MG63 (cell line): ENCODE measurements at regions not wholly inside any gene's neighbourhood (a gene's known extent, or its start where the extent isn't known, plus 50 kb on each side); places are given as distances from the start of the nearest gene placed in this dataset.

Source experiments
- DNase-seq: peaks from one replicate; pipeline ENCODE4 v3.0.0-alpha.2; 2020
- H3K27me3 ChIP-seq: fragments of 250-450 bp; sonication (Bioruptor Pico); 2 replicates; pipeline ENCODE4 v1.5.1; 2020; ENCODE audit warnings: mild to moderate bottlenecking, moderate library complexity
- H3K36me3 ChIP-seq: fragments of 250-450 bp; sonication (Bioruptor Pico); 2 replicates; pipeline ENCODE4 v1.5.1; 2020; ENCODE audit warnings: mild to moderate bottlenecking, moderate library complexity
- H3K4me3 ChIP-seq: fragments of 250-450 bp; sonication (Bioruptor Pico); 2 replicates; pipeline ENCODE4 v1.5.1; 2020; ENCODE audit warnings: mild to moderate bottlenecking, moderate library complexity
- H3K9me3 ChIP-seq: fragments of 250-450 bp; sonication (Bioruptor Pico); 2 replicates; pipeline ENCODE4 v1.5.1; 2020; ENCODE audit warnings: mild to moderate bottlenecking, moderate library complexity

GRCh38 chr14:58785701-58786100 is 147.9 kb downstream of the DACT1 start:
- Histone ChIP-seq H3K27me3 (no peaks in the 10 kb centered on the region), H3K4me3 (no peak overlapping the region), H3K36me3 (no peaks in the 10 kb centered on the region), H3K9me3 (no peaks in the 10 kb centered on the region)
- DNase-seq, result no peak

GRCh38 chr14:58787592-58787991 is 149.8 kb downstream of the DACT1 start:
- DNase-seq, result peak; percentile 15
- no peak overlapping the region for H3K4me3 ChIP-seq
- H3K36me3 ChIP-seq, result no peaks in the 10 kb centered on the region
- H3K27me3 ChIP-seq, result no peaks in the 10 kb centered on the region
- no peaks in the 10 kb centered on the region for H3K9me3 ChIP-seq

- Histone ChIP-seq H3K9me3 (no peaks in the 10 kb centered on the region), H3K27me3 (no peaks in the 10 kb centered on the region), H3K36me3 (no peaks in the 10 kb centered on the region), H3K4me3 (no peak overlapping the region)
- DNase-seq, result no peak
These were observed 151.1 kb downstream of the DACT1 start for GRCh38 chr14:58788655-58789503.

- H3K27me3 ChIP-seq, result no peaks in the 10 kb centered on the region
- no peaks in the 10 kb centered on the region for H3K9me3 ChIP-seq
- no peaks in the 10 kb centered on the region for H3K36me3 ChIP-seq
- H3K4me3 ChIP-seq, result no peak overlapping the region
- DNase-seq, result no peak
These were observed 152.0 kb downstream of the DACT1 start for GRCh38 chr14:58789736-58790135.

- Histone ChIP-seq H3K36me3 (no peaks in the 10 kb centered on the region), H3K4me3 (no peak overlapping the region), H3K9me3 (no peaks in the 10 kb centered on the region), H3K27me3 (no peaks in the 10 kb centered on the region)
- DNase-seq, result no peak
These were observed 154.7 kb downstream of the DACT1 start for GRCh38 chr14:58792416-58792815.

- Histone ChIP-seq H3K27me3 (no peaks in the 10 kb centered on the region), H3K4me3 (no peak overlapping the region), H3K36me3 (no peaks in the 10 kb centered on the region), H3K9me3 (no peaks in the 10 kb centered on the region)
- DNase-seq, result no peak
These were observed 155.5 kb downstream of the DACT1 start for GRCh38 chr14:58793131-58793740.

- no peak overlapping the region for H3K4me3 ChIP-seq
- no peaks in the 10 kb centered on the region for H3K36me3 ChIP-seq
- no peaks in the 10 kb centered on the region for H3K27me3 ChIP-seq
- no peak for DNase-seq
- no peaks in the 10 kb centered on the region for H3K9me3 ChIP-seq
These were observed 157.4 kb downstream of the DACT1 start for GRCh38 chr14:58794993-58795762.

- Histone ChIP-seq H3K4me3 (no peak overlapping the region), H3K27me3 (no peaks in the 10 kb centered on the region)
- DNase-seq, result no peak
These were observed 158.7 kb downstream of the DACT1 start for GRCh38 chr14:58796242-58797009.

GRCh38 chr14:58797010-58797429 is 159.3 kb downstream of the DACT1 start:
- H3K36me3 ChIP-seq, result no peaks in the 10 kb centered on the region
- no peaks in the 10 kb centered on the region for H3K9me3 ChIP-seq
- H3K27me3 ChIP-seq, result no peaks in the 10 kb centered on the region
- DNase-seq, result no peak
- H3K4me3 ChIP-seq, result no peak overlapping the region

More at GRCh38 chr14:58796242-58797009, 158.7 kb downstream of the DACT1 start:
- Histone ChIP-seq H3K9me3 (no peaks in the 10 kb centered on the region), H3K36me3 (no peaks in the 10 kb centered on the region)

GRCh38 chr14:58798173-58798572 is 160.4 kb downstream of the DACT1 start:
- Histone ChIP-seq H3K36me3 (no peaks in the 10 kb centered on the region), H3K9me3 (no peaks in the 10 kb centered on the region), H3K4me3 (no peak overlapping the region), H3K27me3 (no peaks in the 10 kb centered on the region)
- no peak for DNase-seq

- Histone ChIP-seq H3K9me3 (no peaks in the 10 kb centered on the region), H3K36me3 (no peaks in the 10 kb centered on the region), H3K27me3 (no peaks in the 10 kb centered on the region), H3K4me3 (no peak overlapping the region)
- no peak for DNase-seq
These were observed 163.3 kb downstream of the DACT1 start for GRCh38 chr14:58801086-58801485.

- Histone ChIP-seq H3K4me3 (no peak overlapping the region), H3K36me3 (no peaks in the 10 kb centered on the region), H3K27me3 (no peaks in the 10 kb centered on the region), H3K9me3 (no peaks in the 10 kb centered on the region)
- no peak for DNase-seq
These were observed 167.3 kb downstream of the DACT1 start for GRCh38 chr14:58805057-58805456.

- Histone ChIP-seq H3K27me3 (no peaks in the 10 kb centered on the region), H3K9me3 (no peaks in the 10 kb centered on the region), H3K36me3 (no peaks in the 10 kb centered on the region), H3K4me3 (no peak overlapping the region)
- no peak for DNase-seq
These were observed 168.0 kb downstream of the DACT1 start for GRCh38 chr14:58805605-58806409.

GRCh38 chr14:58807191-58807590 is 169.4 kb downstream of the DACT1 start:
- Histone ChIP-seq H3K27me3 (no peaks in the 10 kb centered on the region), H3K4me3 (no peak overlapping the region), H3K36me3 (no peaks in the 10 kb centered on the region), H3K9me3 (no peaks in the 10 kb centered on the region)
- DNase-seq, result no peak

GRCh38 chr14:58808828-58809227 is 171.1 kb downstream of the DACT1 start:
- DNase-seq, result peak; percentile 48
- Histone ChIP-seq H3K27me3 (no peaks in the 10 kb centered on the region), H3K9me3 (no peaks in the 10 kb centered on the region), H3K36me3 (no peaks in the 10 kb centered on the region), H3K4me3 (no peak overlapping the region)

GRCh38 chr14:58809520-58809919 is 171.8 kb downstream of the DACT1 start:
- DNase-seq, result no peak
- Histone ChIP-seq H3K27me3 (no peaks in the 10 kb centered on the region), H3K4me3 (no peak overlapping the region), H3K36me3 (no peaks in the 10 kb centered on the region), H3K9me3 (no peaks in the 10 kb centered on the region)
